Central memory CD8-positive, alpha-beta T cell (primary cell): ENCODE measurements at regions not wholly inside any gene's neighbourhood (a gene's known extent, or its start where the extent isn't known, plus 50 kb on each side); places are given as distances from the start of the nearest gene placed in this dataset.
A peak's percentile ranks its signal among the peaks of the same experiment; 100 is the strongest.
"Not testable (repeated sequence)": the region's sequence is repeated elsewhere in the genome, so short reads cannot be mapped to it uniquely, and the experiment has no call there.

Source experiments
- ATAC-seq: fragments of 150-1000 bp; cut with Tn5 transposase; replicated peaks from 2 replicates; pipeline ENCODE4 v1.10.0; 2022; ENCODE audit warnings: mild to moderate bottlenecking, moderate FRiP score, moderate number of reproducible peaks; ENCODE audit not compliant: poor library complexity, severe bottlenecking; ENCODE audit errors: extremely low read depth
- DNase-seq, 2 donors: peaks; one replicate each; pipeline ENCODE4 v3.0.0; 2021; ENCODE audit warnings: low spot score in 2 of 2
- H3K27ac Mint-ChIP-seq: one replicate; pipeline ENCODE4 v1.8.0; 2022; ENCODE audit warnings: low read depth, mild to moderate bottlenecking, moderate library complexity, mixed read lengths
- H3K27me3 Mint-ChIP-seq: one replicate; pipeline ENCODE4 v1.8.0; 2022; ENCODE audit warnings: mixed read lengths
- H3K36me3 Mint-ChIP-seq: one replicate; pipeline ENCODE4 v1.8.0; 2022; ENCODE audit warnings: mild to moderate bottlenecking, moderate library complexity, mixed read lengths; ENCODE audit not compliant: insufficient read depth
- H3K4me1 Mint-ChIP-seq: one replicate; pipeline ENCODE4 v1.8.0; 2022; ENCODE audit warnings: mixed read lengths
- H3K4me3 Mint-ChIP-seq: one replicate; pipeline ENCODE4 v1.8.0; 2022; ENCODE audit warnings: mild to moderate bottlenecking, moderate library complexity, mixed read lengths
- H3K9me3 Mint-ChIP-seq: one replicate; pipeline ENCODE4 v1.8.0; 2022; ENCODE audit warnings: mixed read lengths

GRCh38 chr6:141483598-141484061 lies 649.1 kb upstream of the GJE1 start:
- Mint-ChIP-seq H3K27ac (peak overlapping the region; percentile 98), H3K9me3 (no peaks in the 10 kb centered on the region), H3K36me3 (peaks cover 2% of the 10 kb centered on the region), H3K4me3 (peak overlapping the region; percentile 85), H3K27me3 (no peaks in the 10 kb centered on the region), H3K4me1 (peaks cover 41% of the 10 kb centered on the region)
- peak in 1 of 2 donors; percentile 54 for DNase-seq
- peak; percentile 99 for ATAC-seq

DNA sequence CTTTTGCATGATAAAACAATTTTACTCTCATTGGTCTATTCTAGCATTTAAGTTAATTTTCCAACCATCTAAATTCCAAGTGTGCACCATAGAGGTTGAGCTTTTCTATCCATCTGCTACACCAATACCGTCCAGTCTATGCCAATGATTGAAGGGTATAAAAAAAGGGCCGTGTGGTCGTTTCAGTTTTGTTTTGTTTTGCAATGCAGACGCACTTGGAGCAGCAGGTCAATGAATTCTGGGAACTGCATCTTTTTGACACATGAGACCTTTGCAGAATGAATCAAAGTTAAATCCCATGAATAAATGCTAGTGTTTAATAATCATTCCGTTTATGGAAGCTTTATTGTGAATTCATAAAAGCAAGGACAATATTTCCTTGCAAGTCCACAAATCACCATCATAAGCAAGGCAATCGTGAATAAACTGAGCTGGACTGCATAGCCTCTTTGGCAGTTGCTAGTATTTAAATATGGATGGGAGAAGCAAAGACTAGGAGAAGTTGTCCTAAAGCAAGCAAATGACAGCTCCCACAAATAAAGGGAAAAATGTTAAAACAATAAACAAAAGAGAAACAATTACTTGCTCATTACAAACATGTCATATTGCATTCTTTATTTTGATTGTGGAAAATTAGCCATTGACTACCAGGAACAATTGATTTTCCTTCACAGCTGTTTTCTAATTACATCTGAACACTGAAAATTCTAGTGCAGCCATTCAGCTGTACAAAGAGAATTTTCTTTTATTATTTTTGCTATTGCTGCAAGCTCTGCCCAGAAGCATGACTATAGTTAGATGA lies 649.7 kb upstream of the GJE1 start:
- peaks cover 2% of the 10 kb centered on the region for H3K36me3 Mint-ChIP-seq
- peak; percentile 3 for ATAC-seq
- no peaks in the 10 kb centered on the region for H3K27me3 Mint-ChIP-seq
- H3K27ac Mint-ChIP-seq: peak overlapping the region; percentile 98
- no peak for DNase-seq
- no peaks in the 10 kb centered on the region for H3K9me3 Mint-ChIP-seq
- peak overlapping the region; percentile 85 for H3K4me3 Mint-ChIP-seq
- H3K4me1 Mint-ChIP-seq: peaks cover 35% of the 10 kb centered on the region

- DNase-seq: no peak
- Mint-ChIP-seq H3K9me3 (no peaks in the 10 kb centered on the region), H3K27ac (no peak overlapping the region), H3K36me3 (peaks cover 3% of the 10 kb centered on the region), H3K4me1 (no peaks in the 10 kb centered on the region), H3K27me3 (no peaks in the 10 kb centered on the region), H3K4me3 (no peak overlapping the region)
- no peak for ATAC-seq
Measured at GRCh38 chr6:141475259-141475658, 657.5 kb upstream of the GJE1 start.

DNA sequence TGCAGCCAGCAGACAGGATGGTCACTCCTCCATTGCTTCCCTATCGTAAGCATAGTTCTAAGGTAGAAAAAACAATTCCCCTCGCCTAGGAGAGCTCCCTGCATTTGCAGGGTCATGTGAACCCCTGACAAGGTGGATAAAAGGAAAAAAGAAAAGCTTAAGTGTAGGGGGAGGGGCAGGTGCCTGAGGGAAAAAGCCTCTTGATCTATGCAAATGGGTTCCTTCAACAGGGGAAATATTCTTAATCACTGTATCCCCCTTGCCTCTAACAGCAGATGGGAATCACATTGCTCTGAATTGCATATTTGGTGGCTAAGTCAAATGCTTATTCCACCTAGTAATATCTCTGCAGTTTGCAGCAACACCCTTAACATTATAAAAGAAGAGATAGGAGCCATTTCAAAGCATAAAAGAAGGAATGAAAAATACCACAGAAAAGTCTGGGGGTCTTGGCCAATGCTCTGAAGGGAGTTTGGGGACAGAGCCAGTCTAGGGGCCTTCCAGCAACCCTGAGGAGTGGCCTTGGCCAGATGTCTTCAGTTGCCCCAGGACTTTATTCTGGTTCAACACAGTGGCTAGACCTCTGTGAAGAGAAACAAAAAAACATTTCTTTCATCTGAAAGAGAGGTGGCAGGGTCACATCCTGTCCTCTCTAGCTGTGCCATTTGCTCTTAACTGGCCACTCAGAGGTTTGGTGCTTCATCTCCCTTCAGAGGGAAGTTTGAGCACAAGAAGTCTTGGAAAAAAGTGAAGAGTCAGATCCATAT lies 660.4 kb upstream of the GJE1 start:
- no peak for ATAC-seq
- Mint-ChIP-seq H3K4me1 (peaks cover 6% of the 10 kb centered on the region), H3K9me3 (no peaks in the 10 kb centered on the region), H3K4me3 (no peak overlapping the region), H3K27me3 (no peaks in the 10 kb centered on the region), H3K36me3 (peaks cover 3% of the 10 kb centered on the region), H3K27ac (no peak overlapping the region)
- no peak for DNase-seq

DNA sequence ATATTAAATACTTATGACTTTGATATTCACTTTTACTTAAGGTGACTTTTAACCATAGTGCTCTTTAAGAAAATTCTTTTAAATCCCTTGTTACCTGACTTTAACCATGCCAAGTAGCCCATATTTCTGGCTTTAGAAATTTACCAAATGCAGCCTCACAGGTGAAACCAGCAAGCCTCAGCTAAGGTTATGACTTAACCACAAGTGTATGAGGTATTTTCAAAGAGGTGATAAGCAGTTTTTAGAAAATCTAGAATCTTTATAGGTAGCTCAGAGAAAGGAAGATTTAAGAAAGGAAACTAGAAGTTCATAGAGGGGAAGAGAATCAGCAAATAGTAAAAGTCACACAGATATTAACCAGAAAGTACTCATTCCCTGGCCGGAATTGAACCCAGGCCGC lies 661.9 kb upstream of the GJE1 start:
- peaks cover 7% of the 10 kb centered on the region for H3K4me1 Mint-ChIP-seq
- ATAC-seq (no peak), DNase-seq (no peak)
- no peak overlapping the region for H3K4me3 Mint-ChIP-seq
- H3K36me3 Mint-ChIP-seq: peaks cover 3% of the 10 kb centered on the region
- no peaks in the 10 kb centered on the region for H3K27me3 Mint-ChIP-seq
- no peak overlapping the region for H3K27ac Mint-ChIP-seq
- no peaks in the 10 kb centered on the region for H3K9me3 Mint-ChIP-seq

DNA sequence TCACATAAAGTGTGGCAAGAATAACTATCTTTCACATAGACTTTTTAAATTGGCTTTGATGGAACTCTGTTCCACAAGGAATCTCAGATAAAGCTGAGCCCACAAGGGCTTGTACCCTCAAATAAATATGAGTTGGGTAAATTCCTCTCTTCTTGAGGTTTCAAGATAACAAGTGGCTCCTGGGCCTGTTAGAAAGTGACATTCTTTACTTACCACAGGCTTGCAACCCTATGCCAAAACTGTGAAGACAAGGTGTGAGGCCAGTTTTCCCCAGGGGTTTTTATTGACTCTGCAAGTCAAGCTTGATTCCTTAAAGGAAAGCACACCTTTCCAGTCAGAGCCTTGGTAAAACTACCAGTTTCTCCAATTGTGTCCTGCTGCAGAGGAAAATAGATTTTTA lies 664.8 kb upstream of the GJE1 start:
- Mint-ChIP-seq H3K4me3 (no peak overlapping the region), H3K4me1 (peaks cover 7% of the 10 kb centered on the region), H3K27ac (no peak overlapping the region), H3K36me3 (no peaks in the 10 kb centered on the region), H3K9me3 (no peaks in the 10 kb centered on the region), H3K27me3 (no peaks in the 10 kb centered on the region)
- DNase-seq: no peak
- peak; percentile 32 for ATAC-seq

- Mint-ChIP-seq H3K4me1 (peaks cover 7% of the 10 kb centered on the region), H3K27ac (no peak overlapping the region), H3K36me3 (no peaks in the 10 kb centered on the region), H3K27me3 (no peaks in the 10 kb centered on the region), H3K4me3 (no peak overlapping the region), H3K9me3 (no peaks in the 10 kb centered on the region)
- ATAC-seq (no peak), DNase-seq (no peak)
Measured at GRCh38 chr6:141467041-141467440, 665.7 kb upstream of the GJE1 start.

GRCh38 chr6:141464896-141465295 lies 667.8 kb upstream of the GJE1 start:
- Mint-ChIP-seq H3K36me3 (no peaks in the 10 kb centered on the region), H3K4me1 (peaks cover 7% of the 10 kb centered on the region), H3K9me3 (no peaks in the 10 kb centered on the region), H3K27me3 (no peaks in the 10 kb centered on the region), H3K4me3 (no peak overlapping the region), H3K27ac (no peak overlapping the region)
- ATAC-seq (no peak), DNase-seq (no peak)

- DNase-seq (no peak), ATAC-seq (peak; percentile 67)
- H3K27me3 Mint-ChIP-seq: no peaks in the 10 kb centered on the region
- H3K36me3 Mint-ChIP-seq: no peaks in the 10 kb centered on the region
- peaks cover 7% of the 10 kb centered on the region for H3K4me1 Mint-ChIP-seq
- H3K27ac Mint-ChIP-seq: no peak overlapping the region
- no peak overlapping the region for H3K4me3 Mint-ChIP-seq
- no peaks in the 10 kb centered on the region for H3K9me3 Mint-ChIP-seq
Measured at GRCh38 chr6:141464490-141464889, 668.2 kb upstream of the GJE1 start.

DNA sequence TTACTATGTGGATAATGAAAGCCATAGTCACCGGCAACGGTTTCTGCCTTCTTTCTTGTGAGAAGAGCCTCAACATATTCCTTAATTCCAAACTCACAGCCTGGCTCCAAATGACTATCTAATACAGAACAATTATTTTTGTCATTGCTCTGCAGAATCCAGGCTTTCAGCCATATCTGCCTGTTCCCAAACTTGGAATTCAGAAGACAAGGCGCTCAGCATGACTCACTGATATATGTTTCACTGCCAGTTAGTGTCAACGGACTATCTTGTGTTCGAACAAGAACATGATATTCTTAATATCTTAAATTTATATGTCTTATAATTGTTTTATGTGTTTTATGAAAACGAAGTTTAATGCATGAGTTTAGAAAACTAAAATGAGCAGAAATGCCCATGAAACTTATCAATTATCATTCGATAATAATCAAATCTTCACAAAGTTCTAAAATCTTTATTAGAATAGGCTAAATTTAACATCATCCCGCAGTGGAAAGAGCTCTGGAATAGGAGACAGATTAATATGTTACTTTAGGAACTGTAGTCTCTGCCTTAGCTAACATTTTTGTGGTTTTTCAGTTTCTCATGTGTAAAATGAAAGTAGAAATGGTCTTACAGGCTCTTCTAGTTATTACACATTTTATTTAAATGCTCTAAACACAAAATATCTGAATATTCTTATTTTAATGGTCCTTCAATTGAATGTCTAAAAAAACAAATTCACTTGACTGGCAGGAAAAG lies 669.3 kb upstream of the GJE1 start:
- DNase-seq: no peak
- H3K4me1 Mint-ChIP-seq: peaks cover 7% of the 10 kb centered on the region
- H3K27ac Mint-ChIP-seq: no peak overlapping the region
- H3K4me3 Mint-ChIP-seq: no peak overlapping the region
- ATAC-seq: no peak
- H3K9me3 Mint-ChIP-seq: no peaks in the 10 kb centered on the region
- no peaks in the 10 kb centered on the region for H3K27me3 Mint-ChIP-seq
- no peaks in the 10 kb centered on the region for H3K36me3 Mint-ChIP-seq

GRCh38 chr6:141460743-141461484 lies 671.8 kb upstream of the GJE1 start:
- Mint-ChIP-seq H3K27me3 (no peaks in the 10 kb centered on the region), H3K36me3 (no peaks in the 10 kb centered on the region), H3K4me3 (no peak overlapping the region), H3K9me3 (no peaks in the 10 kb centered on the region), H3K27ac (no peak overlapping the region), H3K4me1 (no peaks in the 10 kb centered on the region)
- DNase-seq: no peak
- ATAC-seq: no peak

DNA sequence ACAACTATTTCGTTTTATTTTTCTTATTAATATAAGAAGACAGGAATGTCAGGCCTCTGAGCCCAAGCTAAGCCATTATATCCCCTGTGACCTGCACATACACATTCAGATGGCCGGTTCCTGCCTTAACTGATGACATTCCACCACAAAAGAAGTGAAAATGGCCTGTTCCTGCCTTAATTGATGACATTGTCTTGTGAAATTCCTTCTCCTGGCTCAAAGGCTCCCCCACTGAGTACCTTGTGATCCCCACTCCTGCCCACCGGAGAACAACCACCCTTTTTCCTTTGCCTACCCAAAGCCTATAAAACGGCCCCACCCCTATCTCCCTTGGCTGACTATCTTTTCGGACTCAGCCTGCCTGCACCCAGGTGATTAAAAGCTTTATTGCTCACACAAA lies 672.5 kb upstream of the GJE1 start:
- not testable (repeated sequence) for H3K4me1 Mint-ChIP-seq, ATAC-seq, H3K27me3 Mint-ChIP-seq, H3K4me3 Mint-ChIP-seq, H3K9me3 Mint-ChIP-seq, H3K27ac Mint-ChIP-seq, DNase-seq, H3K36me3 Mint-ChIP-seq
